Pancreas (tissue), 10 donors: ENCODE measurements at regions not wholly inside any gene's neighbourhood (a gene's known extent, or its start where the extent isn't known, plus 50 kb on each side); places are given as distances from the start of the nearest gene placed in this dataset.

Experiments used
- ATAC-seq, 4 donors: fragments of 200-7000 bp; cut with Tn5 transposase; one replicate each; pipeline versions ENCODE4 v1.8.0 to v1.9.1; 2020; ENCODE audit warnings: mild to moderate bottlenecking in 4 of 4, moderate library complexity in 4 of 4
- DNase-seq, 6 donors: peaks; one replicate each; pipeline ENCODE4 v3.0.0-alpha.2; 2020
- FAIRE-seq: peaks from 2 replicates; lab custom pipeline; 2012; peaks lifted over from hg19 to GRCh38; lab: Jason Lieb, UNC
- H3K27ac ChIP-seq, 4 donors: fragments of 200-600 bp; sonication (generic); 1 replicate in 3 of 4; 2 replicates in 1 of 4; pipeline versions ENCODE4 v1.5.0 to v1.8.0; 2020
- H3K27me3 ChIP-seq, 4 donors: fragments of 200-600 bp; one replicate each; pipeline ENCODE4 v1.8.0; 2021
- H3K36me3 ChIP-seq, 3 donors: fragments of 200-600 bp; sonication (generic) in 1 of 3; one replicate each; pipeline versions ENCODE4 v1.5.0 to v1.8.0; 2020 to 2021
- H3K4me1 ChIP-seq, 3 donors: fragments of 200-600 bp; one replicate each; pipeline ENCODE4 v1.8.0; 2021
- H3K4me3 ChIP-seq, 4 donors: fragments of 200-600 bp; sonication (generic) in 2 of 4; one replicate each; pipeline versions ENCODE4 v1.5.0 to v1.8.0; 2020 to 2021
- H3K9me3 ChIP-seq, 4 donors: fragments of 200-600 bp; one replicate each; pipeline ENCODE4 v1.8.0; 2021
- CTCF ChIP-seq, 4 donors: fragments of 200-600 bp; sonication (generic) in 3 of 4; IDR thresholded peaks; one replicate each; pipeline versions ENCODE4 v1.5.0 to v1.8.0; 2021; ENCODE audit warnings: antibody characterized with exemption in 4 of 4
- WGBS, 2 donors: extraction: QIAGEN DNeasy Blood & Tissue Kit; methylation state at CpG; one replicate each; pipeline ENCODE4 v1.1.7; 2013; 5-methylcytosine and 5-hydroxymethylcytosine counted together
- intact Hi-C, 3 donors: fragments of 100-400 bp; cut with DNase I; formaldehyde crosslinking; loops; one replicate each; pipeline versions ENCODE4 v1.11.1 to v1.14.2; 2022
- donor health status: healthy with polysubstance abuse.
- donor health status: DM: no; HTN: no; CAD: no; lungs with moderate emphysema.
- donor health status: DM: no; HTN: no; CAD: no.
- donor health status: control.
- donor health status: control.
- donor health status: Bipolar disorder and iron deficiency.
- donor health status: DM: yes; HTN: yes; CAD: no.
- donor health status: DM: no; HTN: no; CAD: no.
- donor health status: DM: no; HTN: no; CAD: no.
- donor health status: DM: yes; HTN: yes; CAD: no.

- Histone ChIP-seq H3K27ac (no peak overlapping the region), H3K4me3 (no peak overlapping the region), H3K36me3 (no peaks in the 10 kb centered on the region), H3K9me3 (no peaks in the 10 kb centered on the region), H3K27me3 (no peaks in the 10 kb centered on the region), H3K4me1 (peaks cover 0 to 9% (median 5%) of the 10 kb centered on the region in 3 donors)
- intact Hi-C loops = no loop called here
- ATAC-seq (no peak), FAIRE-seq (no peak), DNase-seq (no peak)
- 73 to 75% methylated on average over 2 of the region's 2 CpGs for WGBS, 2 donors
- TF ChIP-seq CTCF (IDR thresholded peaks at IDR 0.05) = no peak
Measured at GRCh38 chr7:85516675-85517074, 329.8 kb upstream of the SEMA3D start.

- ATAC-seq (no peak), FAIRE-seq (no peak), DNase-seq (no peak)
- H3K4me1 ChIP-seq = no peaks in the 10 kb centered on the region
- no peaks in the 10 kb centered on the region for H3K27me3 ChIP-seq
- H3K27ac ChIP-seq = no peak overlapping the region
- no peaks in the 10 kb centered on the region for H3K9me3 ChIP-seq
- intact Hi-C loops = no loop called here
- H3K36me3 ChIP-seq = no peaks in the 10 kb centered on the region
- H3K4me3 ChIP-seq = no peak overlapping the region
- no peak for TF ChIP-seq CTCF (IDR thresholded peaks at IDR 0.05)
Measured at GRCh38 chr7:85512790-85513189, 325.9 kb upstream of the SEMA3D start.

GRCh38 chr7:85510287-85510686 lies 323.4 kb upstream of the SEMA3D start:
- no peak for FAIRE-seq
- no peak for TF ChIP-seq CTCF (IDR thresholded peaks at IDR 0.05)
- Histone ChIP-seq H3K27ac (no peak overlapping the region), H3K4me1 (no peaks in the 10 kb centered on the region), H3K4me3 (no peak overlapping the region), H3K36me3 (no peaks in the 10 kb centered on the region), H3K27me3 (no peaks in the 10 kb centered on the region), H3K9me3 (no peaks in the 10 kb centered on the region)
- intact Hi-C loops = no loop called here
- ATAC-seq = no peak
- 52 to 64% methylated on average over 2 of the region's 2 CpGs for WGBS, 2 donors
- no peak for DNase-seq

GRCh38 chr7:85509476-85509875 lies 322.6 kb upstream of the SEMA3D start:
- Histone ChIP-seq H3K36me3 (no peaks in the 10 kb centered on the region), H3K4me1 (no peaks in the 10 kb centered on the region), H3K9me3 (no peaks in the 10 kb centered on the region), H3K4me3 (no peak overlapping the region), H3K27me3 (no peaks in the 10 kb centered on the region), H3K27ac (no peak overlapping the region)
- DNase-seq = no peak
- ATAC-seq = no peak
- FAIRE-seq = no peak
- intact Hi-C loops = no loop called here
- WGBS, 2 donors = 55 to 62% methylated on average over 2 of the region's 2 CpGs
- TF ChIP-seq CTCF (IDR thresholded peaks at IDR 0.05) = no peak

- no peaks in the 10 kb centered on the region for H3K9me3 ChIP-seq
- H3K4me3 ChIP-seq = no peak overlapping the region
- no peaks in the 10 kb centered on the region for H3K4me1 ChIP-seq
- no peak for ATAC-seq
- TF ChIP-seq CTCF (IDR thresholded peaks at IDR 0.05) = no peak
- DNase-seq = no peak
- WGBS, 2 donors = 55% methylated on average over 4 of the region's 4 CpGs
- intact Hi-C loops = no loop called here
- H3K27ac ChIP-seq = no peak overlapping the region
- no peak for FAIRE-seq
- no peaks in the 10 kb centered on the region for H3K36me3 ChIP-seq
- no peaks in the 10 kb centered on the region for H3K27me3 ChIP-seq
Measured at GRCh38 chr7:85508642-85509410, 322.0 kb upstream of the SEMA3D start.
